SK-N-SH (cell line): ENCODE measurements at regions not wholly inside any gene's neighbourhood (a gene's known extent, or its start where the extent isn't known, plus 50 kb on each side); places are given as distances from the start of the nearest gene placed in this dataset.

ENCODE experiments used
- CTCF ChIA-PET: fragments of 300-600, 350-600 bp; formaldehyde crosslinking; extraction: SDS; loops from one replicate; lab custom pipeline; 2021; lab: Yijun Ruan, JAX
- POLR2A ChIA-PET: fragments of 350-600 bp; sonication (Branson Sonifier 250); formaldehyde crosslinking; extraction: SDS; loops from one replicate; lab custom pipeline; 2020; ENCODE audit warnings: antibody characterized with exemption, inconsistent platforms; lab: Yijun Ruan, JAX
- DNase-seq: peaks from one replicate; pipeline ENCODE4 v3.0.0; 2012
- H2AFZ ChIP-seq: fragments of 200-600 bp; sonication (generic); 2 replicates; pipeline ENCODE4 v1.8.1; 2016; ENCODE audit warnings: antibody characterized with exemption, mild to moderate bottlenecking, low read depth
- H3F3A ChIP-seq: fragments of 200-600 bp; sonication (generic); replicated peaks from 2 replicates; pipeline ENCODE3; 2016; ENCODE audit warnings: antibody characterized with exemption, mild to moderate bottlenecking; ENCODE audit not compliant: insufficient read depth
- H3K27ac ChIP-seq, 2 experiments: fragments of 200-500 bp in 1 of 2; fragments of 200-600 bp in 1 of 2; sonication (Bioruptor generic) in 1 of 2; sonication (generic), shearing (Covaris generic) in 1 of 2; 2 replicates each; pipeline versions ENCODE4 v1.5.1 to v1.6.1; 2014 to 2016; ENCODE audit warnings: low read depth in 2 of 2, inconsistent platforms in 1 of 2, low read length in 1 of 2, mild to moderate bottlenecking in 1 of 2, mixed read lengths in 1 of 2
- H3K27me3 ChIP-seq: fragments of 200-600 bp; sonication (generic), shearing (Covaris generic); 2 replicates; pipeline ENCODE4 v1.6.1; 2016; ENCODE audit warnings: mixed run types; ENCODE audit not compliant: insufficient read depth
- H3K36me3 ChIP-seq, 2 experiments: fragments of 200-500 bp in 1 of 2; fragments of 200-600 bp in 1 of 2; sonication (Bioruptor generic) in 1 of 2; sonication (generic) in 1 of 2; replicated peaks in 1 of 2; 2 replicates each; pipeline versions ENCODE3 to v1.5.1; 2014 to 2016; ENCODE audit warnings: low read length in 1 of 2, mild to moderate bottlenecking in 1 of 2; ENCODE audit not compliant: insufficient read depth in 2 of 2, control insufficient read depth in 1 of 2
- H3K4me1 ChIP-seq, 2 experiments: fragments of 200-500 bp in 1 of 2; fragments of 200-600 bp in 1 of 2; sonication (Bioruptor generic) in 1 of 2; sonication (generic), shearing (Covaris generic) in 1 of 2; 2 replicates each; pipeline versions ENCODE4 v1.5.1 to v1.6.1; 2014 to 2016; ENCODE audit warnings: low read depth in 1 of 2, low read length in 1 of 2, mixed run types in 1 of 2; ENCODE audit not compliant: insufficient read depth in 2 of 2, control insufficient read depth in 1 of 2
- H3K4me2 ChIP-seq: fragments of 200-600 bp; sonication (generic), shearing (Covaris generic); 2 replicates; pipeline ENCODE4 v1.6.1; 2017; ENCODE audit warnings: mixed run types
- H3K4me3 ChIP-seq, 2 experiments: fragments of 200-500 bp in 1 of 2; fragments of 200-600 bp in 1 of 2; sonication (Bioruptor generic) in 1 of 2; sonication (generic), shearing (Covaris generic) in 1 of 2; 2 replicates each; pipeline versions ENCODE4 v1.5.1 to v1.8.1; 2014 to 2016; ENCODE audit warnings: low read depth in 2 of 2, inconsistent platforms in 1 of 2, low read length in 1 of 2, mild to moderate bottlenecking in 1 of 2, mixed read lengths in 1 of 2, moderate library complexity in 1 of 2
- H3K79me2 ChIP-seq: fragments of 200-600 bp; sonication (generic); 2 replicates; pipeline ENCODE4 v1.8.1; 2017; ENCODE audit warnings: mild to moderate bottlenecking; ENCODE audit not compliant: insufficient read depth
- H3K9ac ChIP-seq: fragments of 200-600 bp; sonication (generic); 2 replicates; pipeline ENCODE4 v1.6.1; 2017; ENCODE audit warnings: mixed run types
- H3K9me2 ChIP-seq: fragments of 200-600 bp; sonication (generic); 2 replicates; pipeline ENCODE4 v1.6.1; 2017; ENCODE audit warnings: mixed run types
- H3K9me3 ChIP-seq: fragments of 200-600 bp; sonication (generic); 2 replicates; pipeline ENCODE4 v1.6.1; 2017; ENCODE audit warnings: mixed run types, mild to moderate bottlenecking, moderate library complexity
- H4K20me1 ChIP-seq: fragments of 200-600 bp; sonication (generic); 2 replicates; pipeline ENCODE4 v1.6.1; 2017; ENCODE audit warnings: mild to moderate bottlenecking, mixed run types; ENCODE audit not compliant: insufficient read depth
- CHD2 ChIP-seq: fragments of 150-350 bp; IDR thresholded peaks from 2 replicates; pipeline ENCODE4 v1.6.1; 2018; ENCODE audit warnings: low read length; ENCODE audit not compliant: partially characterized antibody
- ELF1 ChIP-seq: IDR thresholded peaks from 2 replicates; pipeline ENCODE4 v1.4.0; 2012
- GATA2 ChIP-seq: sonication (generic); formaldehyde crosslinking; IDR thresholded peaks from 2 replicates; pipeline ENCODE4 v1.5.0; 2020; ENCODE audit warnings: mild to moderate bottlenecking, missing genetic modification reagents
- JUND ChIP-seq: IDR thresholded peaks from 2 replicates; pipeline ENCODE4 v1.4.0; 2012
- RAD21 ChIP-seq: IDR thresholded peaks from 2 replicates; pipeline ENCODE4 v1.6.1; 2012; ENCODE audit warnings: mild to moderate bottlenecking, low read length
- RXRA ChIP-seq: IDR thresholded peaks from 2 replicates; pipeline ENCODE4 v1.4.0; 2012; ENCODE audit warnings: low read depth, mild to moderate bottlenecking, borderline replicate concordance
- SMC3 ChIP-seq: IDR thresholded peaks from 2 replicates; pipeline ENCODE4 v1.6.1; 2012; ENCODE audit warnings: low read depth, low read length, improper control_type of control experiment
- TCF12 ChIP-seq: IDR thresholded peaks from 2 replicates; pipeline ENCODE4 v1.4.0; 2012
- TEAD4 ChIP-seq: IDR thresholded peaks from 2 replicates; pipeline ENCODE4 v1.4.0; 2012; ENCODE audit warnings: mild to moderate bottlenecking, borderline replicate concordance; ENCODE audit not compliant: insufficient read depth
- YY1 ChIP-seq: IDR thresholded peaks from 2 replicates; pipeline ENCODE4 v1.4.0; 2012; ENCODE audit warnings: low read depth, mild to moderate bottlenecking
- WGBS: methylation state at CpG from one replicate; pipeline ENCODE4 v1.1.6; 2017; ENCODE audit warnings: low lambda C conversion rate; 5-methylcytosine and 5-hydroxymethylcytosine counted together
- TF ChIP-seq, protein P1 (sequence below): fragments of 150-350 bp; IDR thresholded peaks from 2 replicates; pipeline ENCODE4 v1.6.1; 2016; ENCODE audit warnings: mild to moderate bottlenecking, low read depth, low read length
- TF ChIP-seq, protein P2 (sequence below): IDR thresholded peaks from 2 replicates; pipeline ENCODE4; 2012
- TF ChIP-seq, protein P3 (sequence below): fragments of 150-350 bp; IDR thresholded peaks from 2 replicates; pipeline ENCODE4 v1.6.1; 2017; ENCODE audit warnings: antibody characterized with exemption, low read length, low read depth, borderline replicate concordance

DNA sequence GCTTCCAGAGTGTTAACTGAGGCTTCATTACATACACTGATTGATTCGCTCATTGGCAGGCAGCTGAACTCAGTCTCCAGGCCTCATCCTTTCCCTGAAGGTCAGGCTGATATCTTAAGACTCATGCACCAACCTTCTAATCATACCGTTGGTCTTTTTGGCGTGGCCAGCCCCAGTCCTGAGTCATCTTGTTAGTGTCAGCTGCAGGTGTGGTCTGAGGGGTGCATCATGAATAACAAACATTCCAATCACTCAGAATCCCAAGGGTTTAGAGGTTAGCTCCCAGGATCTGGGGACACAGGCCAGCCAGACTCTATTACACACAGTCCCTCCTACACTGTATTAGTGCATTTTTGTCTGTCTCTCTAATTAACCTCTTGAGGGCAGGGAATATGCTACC lies 271.5 kb downstream of the HRH4 start (continued):
- TF ChIP-seq, protein P1, sequence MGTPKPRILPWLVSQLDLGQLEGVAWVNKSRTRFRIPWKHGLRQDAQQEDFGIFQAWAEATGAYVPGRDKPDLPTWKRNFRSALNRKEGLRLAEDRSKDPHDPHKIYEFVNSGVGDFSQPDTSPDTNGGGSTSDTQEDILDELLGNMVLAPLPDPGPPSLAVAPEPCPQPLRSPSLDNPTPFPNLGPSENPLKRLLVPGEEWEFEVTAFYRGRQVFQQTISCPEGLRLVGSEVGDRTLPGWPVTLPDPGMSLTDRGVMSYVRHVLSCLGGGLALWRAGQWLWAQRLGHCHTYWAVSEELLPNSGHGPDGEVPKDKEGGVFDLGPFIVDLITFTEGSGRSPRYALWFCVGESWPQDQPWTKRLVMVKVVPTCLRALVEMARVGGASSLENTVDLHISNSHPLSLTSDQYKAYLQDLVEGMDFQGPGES = no peak
- no peak for TF ChIP-seq ELF1
- TF ChIP-seq, all 33 proteins: peak for 0

DNA sequence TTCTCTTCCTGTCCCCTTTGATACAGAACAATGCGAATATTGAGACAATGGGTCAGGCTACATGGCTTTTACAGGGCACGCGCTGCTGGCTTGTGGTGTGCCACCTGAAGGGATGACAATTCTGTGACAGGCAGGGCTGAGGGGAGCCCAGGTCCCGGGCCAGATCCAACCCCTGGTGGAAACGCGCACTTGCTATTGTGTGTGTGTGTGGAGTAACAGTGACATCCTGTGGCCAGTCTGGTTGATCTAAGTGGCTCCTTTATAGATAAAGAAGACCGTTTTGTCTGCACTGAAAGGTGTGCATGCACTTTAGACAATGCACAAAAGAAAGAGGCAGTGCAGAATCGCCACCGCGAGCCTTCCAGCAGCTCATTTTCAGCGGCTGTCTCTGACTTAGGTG lies 273.6 kb downstream of the HRH4 start:
- peak; percentile 28 for DNase-seq
- H3K4me1 ChIP-seq = no peaks in the 10 kb centered on the region
- H3F3A ChIP-seq = peaks cover 4% of the 10 kb centered on the region
- no peaks in the 10 kb centered on the region for H3K9me2 ChIP-seq
- no peak overlapping the region for H3K4me3 ChIP-seq
- H3K27me3 ChIP-seq = peaks cover 3% of the 10 kb centered on the region; the same call in 1 of the 2 replicates
- peak; percentile 60 for TF ChIP-seq RAD21
- TF ChIP-seq, protein P2, sequence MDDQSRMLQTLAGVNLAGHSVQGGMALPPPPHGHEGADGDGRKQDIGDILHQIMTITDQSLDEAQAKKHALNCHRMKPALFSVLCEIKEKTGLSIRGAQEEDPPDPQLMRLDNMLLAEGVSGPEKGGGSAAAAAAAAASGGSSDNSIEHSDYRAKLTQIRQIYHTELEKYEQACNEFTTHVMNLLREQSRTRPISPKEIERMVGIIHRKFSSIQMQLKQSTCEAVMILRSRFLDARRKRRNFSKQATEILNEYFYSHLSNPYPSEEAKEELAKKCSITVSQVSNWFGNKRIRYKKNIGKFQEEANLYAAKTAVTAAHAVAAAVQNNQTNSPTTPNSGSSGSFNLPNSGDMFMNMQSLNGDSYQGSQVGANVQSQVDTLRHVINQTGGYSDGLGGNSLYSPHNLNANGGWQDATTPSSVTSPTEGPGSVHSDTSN = no peak
- peak; percentile 27; the same call in 1 of the 2 replicates for TF ChIP-seq SMC3
- no peak overlapping the region for H3K27ac ChIP-seq
- H3K4me2 ChIP-seq = no peak overlapping the region
- no peaks in the 10 kb centered on the region for H3K79me2 ChIP-seq
- no peaks in the 10 kb centered on the region for H3K9me3 ChIP-seq
- ChIA-PET POLR2A (no interaction called here), CTCF (interaction anchor here (0.6 to 4.7 kb wide), 5 partner anchors 9 to 249 kb away, joined by 3 to 21 read pairs (median 3); no protein-coding TSS in a partner anchor)
- no peaks in the 10 kb centered on the region for H4K20me1 ChIP-seq
- no peaks in the 10 kb centered on the region for H3K36me3 ChIP-seq
- H2AFZ ChIP-seq = no peak overlapping the region
- no peak overlapping the region for H3K9ac ChIP-seq
- 57% methylated on average over 11 of the region's 11 CpGs for WGBS

DNA sequence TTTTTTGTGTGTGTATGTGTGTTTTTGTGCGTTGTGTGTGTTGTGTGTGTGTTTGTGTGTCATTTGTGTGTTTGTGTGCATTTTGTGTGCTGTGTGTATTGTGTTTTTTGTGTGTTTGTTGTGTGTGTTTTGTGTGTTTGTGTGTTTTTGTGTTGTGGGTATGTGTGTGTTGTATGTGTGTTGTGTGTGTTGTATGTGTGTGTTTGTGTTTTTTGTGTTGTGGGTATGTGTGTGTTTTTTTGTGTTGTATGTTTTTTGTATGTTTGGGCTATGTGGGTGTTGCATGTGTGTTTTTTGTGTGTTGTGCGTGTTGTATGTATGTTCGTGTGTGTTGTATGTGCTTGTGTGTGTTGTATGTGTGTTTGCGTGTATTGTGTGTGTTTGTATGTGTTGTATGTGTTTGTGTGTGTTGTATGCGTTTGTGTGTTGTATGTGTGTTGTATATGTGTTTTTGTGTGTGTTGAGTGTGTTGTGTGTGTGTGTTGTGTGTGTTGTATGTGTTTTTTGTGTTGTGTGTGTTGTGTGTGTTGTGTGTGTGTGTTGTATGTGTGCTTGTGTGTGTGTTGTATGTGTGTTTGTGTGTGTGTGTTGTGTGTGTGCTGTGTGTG lies 275.3 kb downstream of the HRH4 start:
- CTCF ChIA-PET = interaction anchor here (0.6 to 1.2 kb wide), 3 partner anchors 9 to 265 kb away, joined by 3 to 5 read pairs (median 4); no protein-coding TSS in a partner anchor
- WGBS = 42% methylated on average over 5 of the region's 5 CpGs

More for the DNA sequence above, 275.3 kb downstream of the HRH4 start:
- no peaks in the 10 kb centered on the region for H3K4me1 ChIP-seq
- POLR2A ChIA-PET = no interaction called here
- no peak overlapping the region for H3K27ac ChIP-seq
- no peaks in the 10 kb centered on the region for H3K79me2 ChIP-seq
- no peak overlapping the region for H2AFZ ChIP-seq
- H4K20me1 ChIP-seq = no peaks in the 10 kb centered on the region
- H3K4me2 ChIP-seq = no peak overlapping the region
- no peaks in the 10 kb centered on the region for H3K9me2 ChIP-seq
- no peak for DNase-seq
- H3K9ac ChIP-seq = no peak overlapping the region
- no peak for TF ChIP-seq RAD21
- TF ChIP-seq RXRA = no peak
- no peak for TF ChIP-seq CHD2
- no peak for TF ChIP-seq TEAD4
- TF ChIP-seq JUND = no peak
- no peak for TF ChIP-seq GATA2 (CRISPR knock-in tag)
- no peak for TF ChIP-seq ELF1
- TF ChIP-seq, protein P3, sequence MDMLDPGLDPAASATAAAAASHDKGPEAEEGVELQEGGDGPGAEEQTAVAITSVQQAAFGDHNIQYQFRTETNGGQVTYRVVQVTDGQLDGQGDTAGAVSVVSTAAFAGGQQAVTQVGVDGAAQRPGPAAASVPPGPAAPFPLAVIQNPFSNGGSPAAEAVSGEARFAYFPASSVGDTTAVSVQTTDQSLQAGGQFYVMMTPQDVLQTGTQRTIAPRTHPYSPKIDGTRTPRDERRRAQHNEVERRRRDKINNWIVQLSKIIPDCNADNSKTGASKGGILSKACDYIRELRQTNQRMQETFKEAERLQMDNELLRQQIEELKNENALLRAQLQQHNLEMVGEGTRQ = no peak
- no peak for TF ChIP-seq YY1
- TF ChIP-seq TCF12 = no peak
- H3K36me3 ChIP-seq = no peaks in the 10 kb centered on the region
- H3K9me3 ChIP-seq = no peaks in the 10 kb centered on the region
- H3F3A ChIP-seq = peaks cover 4% of the 10 kb centered on the region
- H3K27me3 ChIP-seq = 0 out of 2 replicates have a peak, but pooled peaks cover 6% of the 10 kb centered on the region
- no peak overlapping the region for H3K4me3 ChIP-seq
